ENCODE measurements at regions not wholly inside any gene's neighbourhood (a gene's known extent, or its start where the extent isn't known, plus 50 kb on each side); places are given as distances from the start of the nearest gene placed in this dataset.

DNA sequence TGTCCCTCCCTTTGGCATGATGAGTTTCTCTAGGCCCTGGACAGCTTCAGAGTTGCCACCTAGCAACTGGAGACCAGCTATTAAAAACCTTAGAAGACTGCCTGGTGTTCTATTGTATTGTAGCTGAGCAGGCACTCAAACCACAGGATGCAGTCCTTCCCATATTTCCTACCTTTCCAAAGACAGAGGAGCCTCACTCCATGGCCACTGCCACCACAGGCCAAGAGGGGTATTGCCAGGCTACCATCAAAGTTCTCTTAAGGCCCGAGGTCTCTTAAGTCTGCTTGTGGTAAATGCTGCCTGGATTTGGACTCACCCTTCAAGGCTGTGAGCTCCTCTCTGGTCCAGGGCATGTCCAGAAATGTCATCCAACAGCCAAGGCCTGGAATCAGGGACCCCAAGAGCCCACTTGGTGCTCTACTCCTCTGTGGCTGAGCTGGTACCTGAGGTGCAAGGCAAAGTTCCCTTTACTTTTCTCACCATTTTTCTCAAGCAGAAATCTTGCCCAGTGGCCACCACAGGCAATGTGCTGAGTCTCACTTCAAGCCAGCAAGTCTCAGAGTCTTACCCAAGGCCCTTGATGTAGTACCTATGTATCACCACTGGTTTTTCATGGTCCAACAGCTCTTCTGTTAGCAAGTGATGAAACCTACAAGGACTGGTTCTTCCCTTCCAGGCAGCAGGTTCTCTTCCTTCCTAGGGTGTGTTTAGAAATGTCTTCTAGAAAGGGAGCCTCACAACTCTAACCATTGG lies 269.4 kb downstream of the AMY1C start:
- TF ChIP-seq, protein P1, sequence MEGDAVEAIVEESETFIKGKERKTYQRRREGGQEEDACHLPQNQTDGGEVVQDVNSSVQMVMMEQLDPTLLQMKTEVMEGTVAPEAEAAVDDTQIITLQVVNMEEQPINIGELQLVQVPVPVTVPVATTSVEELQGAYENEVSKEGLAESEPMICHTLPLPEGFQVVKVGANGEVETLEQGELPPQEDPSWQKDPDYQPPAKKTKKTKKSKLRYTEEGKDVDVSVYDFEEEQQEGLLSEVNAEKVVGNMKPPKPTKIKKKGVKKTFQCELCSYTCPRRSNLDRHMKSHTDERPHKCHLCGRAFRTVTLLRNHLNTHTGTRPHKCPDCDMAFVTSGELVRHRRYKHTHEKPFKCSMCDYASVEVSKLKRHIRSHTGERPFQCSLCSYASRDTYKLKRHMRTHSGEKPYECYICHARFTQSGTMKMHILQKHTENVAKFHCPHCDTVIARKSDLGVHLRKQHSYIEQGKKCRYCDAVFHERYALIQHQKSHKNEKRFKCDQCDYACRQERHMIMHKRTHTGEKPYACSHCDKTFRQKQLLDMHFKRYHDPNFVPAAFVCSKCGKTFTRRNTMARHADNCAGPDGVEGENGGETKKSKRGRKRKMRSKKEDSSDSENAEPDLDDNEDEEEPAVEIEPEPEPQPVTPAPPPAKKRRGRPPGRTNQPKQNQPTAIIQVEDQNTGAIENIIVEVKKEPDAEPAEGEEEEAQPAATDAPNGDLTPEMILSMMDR (IDR thresholded peaks at IDR 0.05 in 4 of 5, conservative IDR thresholded peaks at IDR 0.05 in 1 of 5), result no peak
- TF ChIP-seq POLR2A (IDR thresholded peaks at IDR 0.05), result no peak
